ENCODE measurements at regions not wholly inside any gene's neighbourhood (a gene's known extent, or its start where the extent isn't known, plus 50 kb on each side); places are given as distances from the start of the nearest gene placed in this dataset.

- in situ Hi-C loops (cut with MboI; ENCODE audit: low sequenced_read_pairs, unreplicated experiment): no loop called here
- TF ChIP-seq CTCF (IDR thresholded peaks at IDR 0.05; ENCODE audit: borderline replicate concordance, control extremely low read depth, extremely low read depth, insufficient read depth, missing control alignments): peak; percentile 75
- peak; percentile 61 for DNase-seq (ENCODE audit: low spot score)
Observed at GRCh38 chr6:141562851-141563763, 569.6 kb upstream of the GJE1 start.

DNA sequence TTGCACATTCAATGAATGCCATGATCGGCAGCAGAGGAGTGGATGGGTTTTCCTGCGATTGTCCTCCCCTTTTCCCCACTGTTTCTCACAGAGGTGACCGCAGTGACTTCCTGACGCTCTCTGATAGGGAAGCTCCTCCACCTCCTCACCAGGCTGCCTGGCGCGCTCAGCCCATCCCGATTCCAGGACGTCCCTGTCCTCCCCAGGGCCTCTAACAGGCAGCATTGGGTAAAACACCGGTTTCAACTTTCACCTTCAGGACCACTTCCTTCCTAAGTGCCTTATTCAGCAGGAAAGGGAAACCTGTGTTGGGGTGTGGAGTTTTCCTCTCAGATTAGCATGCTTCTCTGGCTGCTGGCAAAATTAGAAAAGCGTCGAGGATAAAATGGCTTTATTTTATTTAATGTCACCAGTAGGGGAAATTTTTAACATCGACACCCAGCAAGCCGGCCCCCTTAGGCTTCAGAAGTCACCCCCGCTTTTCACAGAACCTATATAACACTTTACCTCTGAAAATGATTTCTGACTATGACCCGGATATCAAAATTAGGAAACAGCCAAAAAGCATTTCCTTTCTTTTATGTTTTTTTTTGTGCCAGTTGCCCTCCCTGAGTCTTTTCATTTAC, 570.4 kb upstream of the GJE1 start:
- in situ Hi-C loops (cut with MboI; ENCODE audit: low sequenced_read_pairs, unreplicated experiment): no loop called here
- TF ChIP-seq CTCF (IDR thresholded peaks at IDR 0.05; ENCODE audit: borderline replicate concordance, control extremely low read depth, extremely low read depth, insufficient read depth, missing control alignments): no peak
- no peak for DNase-seq (ENCODE audit: low spot score)

GRCh38 chr6:141561154-141561553, 571.6 kb upstream of the GJE1 start:
- no peak for DNase-seq (ENCODE audit: low spot score)
- in situ Hi-C loops (cut with MboI; ENCODE audit: low sequenced_read_pairs, unreplicated experiment): no loop called here
- TF ChIP-seq CTCF (IDR thresholded peaks at IDR 0.05; ENCODE audit: borderline replicate concordance, control extremely low read depth, extremely low read depth, insufficient read depth, missing control alignments): no peak

DNA sequence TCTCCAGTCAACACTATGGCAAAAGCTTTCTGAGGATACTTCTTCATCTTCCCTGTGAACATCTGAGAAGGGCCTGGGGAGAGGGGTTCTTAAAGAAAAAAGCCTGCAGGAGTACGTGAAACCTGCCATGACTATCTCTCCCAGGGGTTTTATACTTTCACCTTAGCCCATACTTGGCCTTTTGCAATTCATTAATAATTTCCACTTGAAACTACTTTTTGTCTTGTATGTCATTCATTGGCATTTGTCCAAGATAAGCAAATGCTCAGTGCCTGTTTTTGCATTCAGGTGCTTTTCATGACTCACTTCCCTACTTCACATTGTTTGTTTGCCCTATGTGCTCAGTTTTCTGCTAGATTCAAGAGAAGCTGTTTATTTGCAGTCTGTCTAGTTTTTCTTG, 580.3 kb upstream of the GJE1 start:
- DNase-seq (ENCODE audit: low spot score): no peak
- in situ Hi-C loops (cut with MboI; ENCODE audit: low sequenced_read_pairs, unreplicated experiment): no loop called here

DNA sequence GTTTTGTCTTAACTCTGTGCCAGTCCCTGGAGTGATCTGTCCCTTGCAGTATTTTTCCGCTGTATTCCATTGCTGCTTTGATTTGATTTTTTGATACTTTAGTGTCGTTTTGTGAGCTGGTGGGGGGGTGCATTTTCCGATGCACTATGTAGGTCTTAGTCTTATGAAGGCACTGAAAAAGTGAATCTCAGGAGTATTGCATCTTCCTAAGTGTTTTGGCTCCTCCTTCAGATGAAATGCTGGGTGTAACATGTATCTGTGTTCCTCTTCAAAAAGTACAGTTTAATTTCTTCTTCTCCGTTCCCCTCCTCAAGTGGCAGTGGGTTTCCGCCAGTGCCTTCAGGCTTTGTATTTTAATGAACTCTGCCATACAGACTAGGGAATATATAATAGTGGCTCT, 580.7 kb upstream of the GJE1 start:
- in situ Hi-C loops (cut with MboI; ENCODE audit: low sequenced_read_pairs, unreplicated experiment): no loop called here
- TF ChIP-seq CTCF (IDR thresholded peaks at IDR 0.05; ENCODE audit: borderline replicate concordance, control extremely low read depth, extremely low read depth, insufficient read depth, missing control alignments): no peak
- DNase-seq (ENCODE audit: low spot score): no peak

More for the DNA sequence above, 580.3 kb upstream of the GJE1 start:
- no peak for TF ChIP-seq CTCF (IDR thresholded peaks at IDR 0.05; ENCODE audit: borderline replicate concordance, control extremely low read depth, extremely low read depth, insufficient read depth, missing control alignments)

- no peak for DNase-seq (ENCODE audit: low spot score)
- in situ Hi-C loops (cut with MboI; ENCODE audit: low sequenced_read_pairs, unreplicated experiment): no loop called here
Observed at GRCh38 chr6:141551318-141551717, 581.4 kb upstream of the GJE1 start.

More at GRCh38 chr6:141551318-141551717, 581.4 kb upstream of the GJE1 start:
- no peak for TF ChIP-seq CTCF (IDR thresholded peaks at IDR 0.05; ENCODE audit: borderline replicate concordance, control extremely low read depth, extremely low read depth, insufficient read depth, missing control alignments)
